HT-29 (cell line): ENCODE measurements at regions not wholly inside any gene's neighbourhood (a gene's known extent, or its start where the extent isn't known, plus 50 kb on each side); places are given as distances from the start of the nearest gene placed in this dataset.

ENCODE experiments used
- DNase-seq: peaks from one replicate; pipeline ENCODE4 v3.0.0-alpha.2; 2015; ENCODE audit warnings: low spot score

- no peak for DNase-seq
These were observed 444.9 kb upstream of the CLINT1 start for GRCh38 chr5:158303883-158304282.

- no peak for DNase-seq
These were observed 444.3 kb upstream of the CLINT1 start for GRCh38 chr5:158303275-158303674.

GRCh38 chr5:158302029-158302428 is 443.1 kb upstream of the CLINT1 start:
- no peak for DNase-seq

GRCh38 chr5:158301186-158301585 is 442.2 kb upstream of the CLINT1 start:
- DNase-seq, result no peak

- no peak for DNase-seq
These were observed 441.3 kb upstream of the CLINT1 start for GRCh38 chr5:158300256-158300655.

GRCh38 chr5:158297002-158297527 is 438.1 kb upstream of the CLINT1 start:
- no peak for DNase-seq

GRCh38 chr5:158294701-158295100 is 435.8 kb upstream of the CLINT1 start:
- no peak for DNase-seq

GRCh38 chr5:158292981-158293380 is 434.0 kb upstream of the CLINT1 start:
- no peak for DNase-seq

- DNase-seq, result no peak
These were observed 431.0 kb upstream of the CLINT1 start for GRCh38 chr5:158289967-158290366.

GRCh38 chr5:158288272-158288657 is 429.3 kb upstream of the CLINT1 start:
- no peak for DNase-seq

- no peak for DNase-seq
These were observed 428.8 kb upstream of the CLINT1 start for GRCh38 chr5:158287643-158288271.

GRCh38 chr5:158286827-158287226 is 427.9 kb upstream of the CLINT1 start:
- no peak for DNase-seq

GRCh38 chr5:158285698-158286097 is 426.8 kb upstream of the CLINT1 start:
- DNase-seq, result no peak

GRCh38 chr5:158284242-158284641 is 425.3 kb upstream of the CLINT1 start:
- DNase-seq, result no peak

- no peak for DNase-seq
These were observed 424.5 kb upstream of the CLINT1 start for GRCh38 chr5:158283397-158283796.

- no peak for DNase-seq
These were observed 419.4 kb upstream of the CLINT1 start for GRCh38 chr5:158278216-158278925.

- DNase-seq, result no peak
These were observed 418.3 kb upstream of the CLINT1 start for GRCh38 chr5:158277276-158277675.

- DNase-seq, result no peak
These were observed 417.7 kb upstream of the CLINT1 start for GRCh38 chr5:158276692-158277091.

- no peak for DNase-seq
These were observed 416.6 kb upstream of the CLINT1 start for GRCh38 chr5:158275511-158275910.

- no peak for DNase-seq
These were observed 414.1 kb upstream of the CLINT1 start for GRCh38 chr5:158273035-158273434.

GRCh38 chr5:158272409-158272808 is 413.5 kb upstream of the CLINT1 start:
- no peak for DNase-seq

- no peak for DNase-seq
These were observed 412.1 kb upstream of the CLINT1 start for GRCh38 chr5:158270996-158271554.

GRCh38 chr5:158268286-158268685 is 409.3 kb upstream of the CLINT1 start:
- no peak for DNase-seq
